ENCODE measurements at regions not wholly inside any gene's neighbourhood (a gene's known extent, or its start where the extent isn't known, plus 50 kb on each side); places are given as distances from the start of the nearest gene placed in this dataset.

GRCh38 chr9:129322022-129322621 is 144.1 kb upstream of the IER5L start:
- no peak for DNase-seq

DNA sequence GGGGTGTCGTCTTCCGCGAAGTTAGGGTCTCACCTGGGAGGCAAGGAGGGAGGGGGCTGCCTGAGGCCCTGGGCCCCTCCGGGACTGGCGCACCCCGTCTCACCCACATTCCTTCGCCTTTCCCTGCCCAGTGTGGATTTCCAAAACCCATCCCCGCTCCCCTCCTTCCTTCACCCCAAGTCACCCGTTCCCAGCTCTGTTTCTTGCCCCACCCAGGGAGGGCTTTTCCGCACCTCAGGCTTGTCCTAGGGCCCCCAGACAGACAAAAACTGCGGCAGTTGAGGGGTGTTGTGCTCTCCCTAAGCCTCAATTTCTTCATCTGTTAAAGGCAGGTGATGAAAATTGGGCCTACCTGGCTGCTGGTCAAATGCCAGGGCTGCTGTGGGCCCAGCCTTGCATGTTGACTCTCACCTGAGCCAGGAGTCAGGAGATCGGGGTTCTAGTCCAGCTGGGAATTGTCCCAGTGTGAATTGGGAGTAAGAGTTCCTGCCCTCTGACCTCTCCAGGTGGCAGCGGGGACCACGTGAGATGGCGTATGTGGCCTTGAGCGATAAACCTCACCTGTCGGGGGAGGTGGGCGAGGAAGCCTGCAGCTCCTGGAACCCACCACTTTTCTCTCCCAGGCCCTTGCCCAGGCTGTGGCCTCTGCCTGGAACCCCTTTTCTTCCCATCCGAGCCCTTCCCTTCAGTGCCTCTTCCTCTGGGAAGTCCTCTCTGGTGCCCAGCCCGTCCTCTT is 143.4 kb upstream of the IER5L start:
- no peak for DNase-seq

- DNase-seq, result no peak
Observed at GRCh38 chr9:129320575-129321285, 142.7 kb upstream of the IER5L start.

- DNase-seq, result no peak
Observed at GRCh38 chr9:129319938-129320481, 141.9 kb upstream of the IER5L start.

DNA sequence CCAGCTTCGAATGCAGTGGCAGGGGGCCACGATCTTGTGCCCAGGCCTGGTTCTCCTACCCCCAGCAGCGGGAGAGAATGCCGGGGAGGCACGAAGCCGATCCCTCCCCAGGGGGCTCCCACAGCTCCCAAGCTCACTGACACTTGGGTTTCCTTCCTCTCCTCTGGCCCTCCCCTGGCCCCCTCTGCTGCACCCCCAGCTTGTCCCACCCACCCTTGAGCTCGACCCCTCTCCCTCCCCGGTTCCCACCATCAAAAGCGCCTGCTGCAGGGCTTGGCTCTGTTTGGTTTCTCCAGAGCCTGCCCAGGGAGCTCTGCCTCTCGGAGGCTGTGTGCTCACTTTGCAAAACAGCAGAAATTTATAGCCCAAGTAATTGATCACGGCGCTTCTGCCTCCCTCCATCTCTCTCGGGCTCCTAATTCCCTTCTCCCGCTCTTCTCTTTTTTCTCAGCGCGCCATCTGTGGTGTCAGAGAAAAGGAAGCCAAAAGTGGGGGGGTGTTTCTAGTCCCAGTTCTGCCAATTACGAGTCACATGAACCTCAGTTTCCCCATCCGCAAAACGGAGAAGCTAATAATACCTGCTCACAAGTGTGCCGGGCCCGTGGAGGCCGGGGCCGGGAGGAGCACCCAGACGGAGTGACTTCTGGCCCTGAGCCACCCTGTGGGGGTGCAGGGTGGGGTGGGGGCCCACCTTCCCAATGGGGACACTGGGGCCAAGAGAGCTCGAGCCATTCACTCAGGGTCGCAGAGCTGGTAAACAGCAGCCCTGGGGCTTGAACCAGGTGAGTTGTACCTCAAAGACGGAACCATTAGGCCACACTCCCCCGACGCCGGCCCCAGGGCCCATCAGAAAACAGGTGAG is 141.2 kb upstream of the IER5L start:
- DNase-seq, result no peak

GRCh38 chr9:129318121-129319075 is 140.3 kb upstream of the IER5L start:
- no peak for DNase-seq

DNA sequence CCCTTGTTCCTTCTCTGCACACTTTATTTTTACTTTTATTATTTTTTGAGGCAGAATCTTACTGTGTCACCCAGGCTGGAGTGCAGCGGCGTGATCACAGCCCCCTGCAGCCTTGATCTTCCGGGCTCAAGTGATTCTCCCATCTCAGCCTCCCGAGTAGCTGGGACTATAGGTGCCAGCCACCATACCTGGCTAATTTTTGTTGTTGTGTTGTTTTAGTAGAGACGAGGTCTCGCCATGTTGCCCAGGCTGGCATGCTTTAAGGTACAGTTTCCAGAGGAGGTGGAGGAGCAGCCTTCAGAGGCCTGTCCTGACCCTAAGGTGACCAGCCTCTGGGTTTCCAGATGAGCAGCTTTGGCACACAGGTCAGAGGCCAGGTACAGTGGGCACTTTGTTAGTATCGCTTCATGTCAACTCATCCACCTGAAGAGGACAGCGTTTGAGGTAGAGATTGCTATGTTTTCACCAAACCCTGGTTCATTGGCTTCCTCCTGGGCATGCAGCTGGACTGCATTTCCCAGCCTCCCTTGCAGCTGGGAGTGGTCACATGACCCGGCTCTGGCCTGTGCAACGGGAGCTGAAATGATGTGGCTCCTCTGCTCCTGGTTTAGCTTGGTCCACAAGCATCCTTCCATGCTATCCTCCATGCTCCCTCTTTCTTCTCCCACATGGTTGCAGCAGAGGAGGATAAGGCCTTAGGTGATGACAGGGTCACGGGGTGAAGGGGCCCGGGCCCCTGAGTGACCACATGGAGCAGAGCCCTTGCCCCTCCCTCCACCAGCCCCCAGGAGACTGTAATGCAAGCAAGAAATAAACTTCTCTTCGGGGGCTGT is 139.3 kb upstream of the IER5L start:
- DNase-seq, result no peak

DNA sequence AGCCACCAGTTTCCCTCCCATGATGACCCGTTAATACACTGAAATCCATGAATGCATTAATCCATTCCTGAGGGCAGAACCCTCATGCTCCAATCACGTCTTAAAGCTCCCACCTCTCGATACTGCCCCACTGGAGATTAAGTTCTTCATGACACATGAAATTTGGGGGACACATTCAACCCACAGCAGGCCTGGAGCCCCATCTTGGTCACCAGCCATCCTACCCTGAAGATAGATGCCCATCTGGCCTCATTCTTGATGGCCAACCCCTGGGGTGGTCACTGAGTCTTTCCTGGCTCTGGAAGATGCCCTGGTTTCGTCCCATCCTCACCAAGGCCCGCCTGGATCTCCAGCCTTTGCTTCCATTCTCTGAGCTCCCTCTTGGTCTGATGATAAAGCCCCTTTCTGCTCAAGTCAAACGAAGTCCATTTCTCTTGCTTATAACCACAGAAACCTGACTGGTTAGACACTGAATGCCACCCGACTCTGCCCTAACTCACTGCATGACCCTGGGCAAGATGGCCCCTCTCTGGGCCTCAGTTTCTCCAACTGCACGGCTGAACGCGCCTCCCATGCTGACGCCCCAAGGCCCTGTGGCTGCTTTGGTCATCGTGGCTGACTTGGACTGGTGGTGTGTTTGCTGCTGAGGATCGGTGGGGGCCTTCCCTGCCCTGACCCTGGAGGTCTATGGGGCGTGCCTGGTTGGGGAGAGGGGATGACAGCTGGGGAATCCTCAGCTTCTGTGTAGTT is 138.4 kb upstream of the IER5L start:
- DNase-seq, result no peak

DNA sequence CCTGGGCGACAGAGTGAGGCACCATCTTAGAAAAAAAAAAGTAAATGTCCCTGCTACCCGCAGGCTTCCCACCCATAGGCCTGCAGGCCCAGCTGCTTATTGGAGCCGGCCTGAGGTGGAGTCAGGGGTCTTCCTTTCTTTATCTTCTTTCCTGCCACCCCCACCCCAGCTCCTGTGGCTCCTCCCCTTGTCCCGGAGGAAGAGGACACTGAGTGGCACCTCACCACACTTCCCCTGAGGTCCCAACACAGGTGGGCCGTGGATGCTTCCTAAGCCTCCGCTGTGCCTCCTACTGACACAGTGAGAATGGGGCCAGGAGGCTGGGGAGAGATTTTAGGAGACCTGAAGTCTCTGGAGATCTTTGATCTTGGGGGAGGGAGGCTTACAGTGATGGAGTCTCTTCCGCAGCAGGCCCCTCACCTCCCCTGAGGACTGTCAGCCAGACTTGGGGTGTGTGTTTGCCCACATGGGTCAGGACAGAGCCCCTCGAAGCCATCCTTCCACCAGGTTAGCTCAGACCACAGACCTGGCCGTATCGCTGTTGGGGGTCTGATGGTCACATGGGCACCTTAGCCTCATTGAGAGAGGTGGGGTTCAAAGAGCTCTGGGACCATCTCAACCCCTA is 135.4 kb upstream of the IER5L start:
- DNase-seq, result no peak

DNA sequence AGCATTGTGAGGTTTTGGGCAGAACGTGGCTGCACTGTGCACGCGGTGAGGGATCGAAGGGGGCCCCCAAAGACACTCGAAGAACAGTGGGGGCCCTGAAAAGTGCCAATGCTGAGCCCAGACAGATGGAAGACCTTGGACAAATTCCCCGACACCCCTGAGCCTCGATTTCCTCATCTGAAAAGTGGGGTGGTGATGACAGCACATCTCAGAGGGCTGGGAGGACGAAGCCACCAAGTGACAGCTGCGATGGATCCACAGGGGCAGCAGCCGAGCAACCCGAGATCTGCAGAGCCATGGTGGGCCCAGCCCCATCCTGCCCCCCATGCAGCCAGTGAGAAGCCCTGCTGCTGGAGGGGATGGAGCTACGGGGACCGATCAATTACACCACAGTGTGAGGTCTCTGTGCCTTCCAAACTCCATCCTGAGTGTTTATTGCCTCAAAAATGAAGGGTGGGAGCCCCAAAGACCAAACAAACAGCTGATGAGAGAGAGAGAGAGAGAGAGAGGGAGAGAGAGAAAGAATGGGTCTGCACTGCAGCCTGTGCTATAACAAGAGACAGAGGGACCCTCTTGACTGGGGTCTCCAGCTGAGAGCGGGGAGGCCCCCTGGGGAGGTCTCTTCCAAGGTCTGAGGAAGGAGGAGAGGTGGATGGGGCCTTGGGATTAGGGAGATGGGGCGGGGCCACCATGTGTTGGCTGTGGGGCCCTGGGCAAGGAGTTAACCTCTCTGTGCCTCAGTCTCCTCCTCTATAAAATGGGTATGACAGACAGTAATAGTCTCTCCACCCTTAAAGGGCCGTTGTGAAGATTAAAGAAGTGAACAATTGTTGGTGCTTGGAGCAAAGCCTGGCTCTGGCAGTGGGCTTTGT is 134.4 kb upstream of the IER5L start:
- no peak for DNase-seq

GRCh38 chr9:129311643-129312042 is 133.6 kb upstream of the IER5L start:
- DNase-seq, result no peak

GRCh38 chr9:129310666-129311350 is 132.7 kb upstream of the IER5L start:
- no peak for DNase-seq

DNA sequence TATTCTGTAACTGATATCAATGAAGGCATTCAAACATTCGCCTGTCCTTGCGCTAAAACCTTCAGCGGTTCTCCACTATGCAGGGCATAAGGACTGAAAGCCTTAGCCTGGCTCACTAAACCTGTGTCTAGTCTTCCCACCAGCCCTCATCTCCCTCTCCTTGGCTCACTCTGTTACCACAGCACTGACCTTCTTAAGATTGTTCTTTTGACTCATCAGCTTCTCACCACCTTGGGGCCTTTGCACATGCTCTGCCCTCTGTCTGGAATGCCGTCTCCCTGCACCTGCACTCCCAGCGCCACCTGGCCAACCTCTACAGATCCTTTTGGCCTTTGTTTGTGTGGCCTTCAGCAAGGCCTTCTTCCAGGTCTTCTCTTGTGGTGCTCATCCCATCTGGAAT is 131.8 kb upstream of the IER5L start:
- DNase-seq, result no peak

GRCh38 chr9:129309041-129309430 is 131.0 kb upstream of the IER5L start:
- DNase-seq, result no peak

DNA sequence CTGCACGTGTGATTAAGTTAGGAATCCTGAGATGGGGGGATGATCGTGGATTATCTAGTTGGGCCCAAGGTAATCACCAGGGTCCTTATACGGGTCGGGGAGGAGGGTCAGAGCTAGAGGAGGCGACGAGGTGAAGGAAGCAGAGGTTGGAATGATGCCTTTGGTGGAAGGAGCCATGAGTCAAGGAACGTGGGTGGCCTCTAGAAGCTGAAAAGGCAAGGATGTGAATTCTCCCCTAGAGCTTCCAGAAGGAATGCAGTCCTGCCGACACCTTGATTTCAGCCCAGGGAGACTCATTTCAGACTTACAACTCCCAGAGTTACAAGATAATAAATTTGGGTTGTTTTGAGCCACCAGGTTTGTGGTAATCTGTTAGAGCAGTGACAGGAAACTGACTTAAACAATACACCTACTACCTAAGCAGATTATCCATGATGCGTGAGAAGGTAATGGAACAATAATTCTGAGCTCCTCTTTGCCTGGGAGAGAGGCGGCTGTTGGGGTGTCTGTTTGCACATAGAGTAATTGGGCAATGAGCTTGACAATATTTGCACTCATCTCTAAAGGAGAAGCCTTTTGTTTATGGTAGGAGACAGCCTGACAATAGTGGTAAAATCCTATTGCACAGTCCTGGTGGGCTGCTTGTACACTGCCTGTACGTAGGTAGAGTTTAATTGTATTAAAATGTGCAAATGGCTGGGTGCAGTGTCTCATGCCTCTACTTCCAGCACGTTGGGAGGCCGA is 129.3 kb upstream of the IER5L start:
- DNase-seq, result no peak

- DNase-seq, result no peak
Observed at GRCh38 chr9:129306318-129306973, 128.4 kb upstream of the IER5L start.

GRCh38 chr9:129305246-129305645 is 127.2 kb upstream of the IER5L start:
- no peak for DNase-seq

Measured in NK-92 treated with Interleukin-12 subunit alpha and Interleukin-12 subunit beta, amount 100 ng/mL, for 24 hours (cell line).